ENCODE measurements at regions not wholly inside any gene's neighbourhood (a gene's known extent, or its start where the extent isn't known, plus 50 kb on each side); places are given as distances from the start of the nearest gene placed in this dataset.

- no peak for DNase-seq
- Mint-ChIP-seq H3K9me3 (no peaks in the 10 kb centered on the region), H3K4me1 (no peaks in the 10 kb centered on the region), H3K4me3 (no peak overlapping the region), H3K27me3 (no peaks in the 10 kb centered on the region), H3K36me3 (no peaks in the 10 kb centered on the region), H3K27ac (no peak overlapping the region)
- POLR2A ChIA-PET: no interaction called here
- ATAC-seq (ENCODE audit: low read depth): no peak
Measured at GRCh38 chr5:173704615-173705511, 88.4 kb upstream of the BOD1 start.

DNA sequence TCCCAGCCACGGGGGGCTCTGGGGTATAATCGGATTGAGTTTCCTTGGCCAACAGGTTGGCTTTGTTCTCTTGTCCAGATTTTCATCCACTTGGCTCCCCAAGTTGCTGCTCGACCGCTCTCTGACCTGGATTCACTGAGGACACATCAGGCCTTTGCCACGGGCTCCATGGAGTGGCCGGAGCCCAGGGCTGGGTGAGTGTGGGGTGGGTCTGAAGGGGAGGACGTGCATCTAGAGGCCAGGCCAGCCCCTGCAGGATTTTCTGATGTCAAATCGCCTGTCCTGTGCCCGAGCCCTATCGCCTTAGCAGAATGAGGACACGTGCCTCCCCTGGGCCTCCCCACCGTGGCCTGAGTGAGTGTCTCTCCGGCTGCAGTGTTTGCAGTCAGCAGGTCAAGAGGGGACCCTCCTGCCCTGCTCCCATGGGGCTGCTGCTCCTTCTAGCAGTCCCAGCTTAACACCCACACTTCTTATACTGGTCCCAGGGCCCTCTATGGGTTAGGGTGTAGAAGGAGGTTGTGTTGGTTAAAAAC is 89.1 kb upstream of the BOD1 start:
- Mint-ChIP-seq H3K27me3 (no peaks in the 10 kb centered on the region), H3K27ac (no peak overlapping the region), H3K9me3 (no peaks in the 10 kb centered on the region), H3K4me3 (no peak overlapping the region), H3K36me3 (no peaks in the 10 kb centered on the region), H3K4me1 (no peaks in the 10 kb centered on the region)
- POLR2A ChIA-PET: no interaction called here
- no peak for ATAC-seq (ENCODE audit: low read depth)
- DNase-seq: no peak

DNA sequence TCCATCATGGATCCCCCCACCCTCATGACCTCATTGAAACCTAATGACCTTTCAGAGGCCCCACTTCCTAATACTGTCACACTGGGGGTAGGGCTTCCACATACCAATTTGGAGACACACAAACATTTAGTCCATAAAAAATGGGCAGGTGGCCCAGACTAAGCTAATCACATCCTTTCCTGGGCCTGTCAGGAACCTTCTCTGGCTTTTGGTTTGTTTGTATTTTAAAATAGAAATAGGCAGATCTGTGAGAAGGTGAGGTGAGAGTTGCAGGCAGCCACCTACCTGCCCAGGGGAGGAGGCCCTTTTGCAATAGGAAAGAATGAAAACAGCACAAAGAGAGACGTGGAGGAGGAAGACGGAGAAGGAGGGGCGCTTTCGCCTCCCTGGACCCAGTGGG is 90.2 kb upstream of the BOD1 start:
- Mint-ChIP-seq H3K4me3 (no peak overlapping the region), H3K27ac (no peak overlapping the region), H3K9me3 (no peaks in the 10 kb centered on the region), H3K36me3 (no peaks in the 10 kb centered on the region), H3K4me1 (no peaks in the 10 kb centered on the region), H3K27me3 (no peaks in the 10 kb centered on the region)
- ATAC-seq (ENCODE audit: low read depth): no peak
- POLR2A ChIA-PET: no interaction called here
- no peak for DNase-seq

GRCh38 chr5:173707392-173707791 is 90.9 kb upstream of the BOD1 start:
- no peaks in the 10 kb centered on the region for H3K27me3 Mint-ChIP-seq
- POLR2A ChIA-PET: no interaction called here
- H3K4me1 Mint-ChIP-seq: peaks cover 1% of the 10 kb centered on the region
- no peak overlapping the region for H3K4me3 Mint-ChIP-seq
- H3K27ac Mint-ChIP-seq: no peak overlapping the region
- H3K36me3 Mint-ChIP-seq: no peaks in the 10 kb centered on the region
- no peaks in the 10 kb centered on the region for H3K9me3 Mint-ChIP-seq
- no peak for ATAC-seq (ENCODE audit: low read depth)
- DNase-seq: no peak

GRCh38 chr5:173709145-173709544 is 92.7 kb upstream of the BOD1 start:
- no peaks in the 10 kb centered on the region for H3K27me3 Mint-ChIP-seq
- H3K36me3 Mint-ChIP-seq: no peaks in the 10 kb centered on the region
- POLR2A ChIA-PET: no interaction called here
- no peak overlapping the region for H3K4me3 Mint-ChIP-seq
- H3K9me3 Mint-ChIP-seq: no peaks in the 10 kb centered on the region
- H3K4me1 Mint-ChIP-seq: peaks cover 2% of the 10 kb centered on the region
- H3K27ac Mint-ChIP-seq: no peak overlapping the region
- DNase-seq (no peak), ATAC-seq (ENCODE audit: low read depth) (no peak)

DNA sequence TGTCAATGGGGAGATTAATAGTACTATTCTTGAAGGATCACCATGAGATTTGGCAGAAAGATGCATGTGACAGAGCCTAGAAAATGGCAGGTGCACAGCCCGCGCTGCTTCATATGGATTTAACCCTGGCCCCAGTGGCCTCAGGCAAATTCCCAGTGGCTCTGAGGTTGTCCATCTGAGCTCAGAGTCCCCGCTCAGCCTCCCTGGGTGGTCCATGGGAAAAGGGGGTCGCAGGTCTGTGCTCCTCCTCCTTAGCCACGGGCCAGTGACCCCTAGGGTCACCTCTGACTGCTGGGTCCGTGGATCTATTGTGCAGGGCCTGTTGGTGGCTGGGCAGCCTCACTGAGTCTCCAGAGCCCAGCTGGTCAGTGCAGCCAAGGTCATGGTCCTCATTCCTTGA is 93.3 kb upstream of the BOD1 start:
- POLR2A ChIA-PET: no interaction called here
- no peak for DNase-seq
- no peak overlapping the region for H3K27ac Mint-ChIP-seq
- no peaks in the 10 kb centered on the region for H3K36me3 Mint-ChIP-seq
- no peak overlapping the region for H3K4me3 Mint-ChIP-seq
- H3K4me1 Mint-ChIP-seq: peaks cover 2% of the 10 kb centered on the region
- H3K27me3 Mint-ChIP-seq: no peaks in the 10 kb centered on the region
- no peaks in the 10 kb centered on the region for H3K9me3 Mint-ChIP-seq
- no peak for ATAC-seq (ENCODE audit: low read depth)

DNA sequence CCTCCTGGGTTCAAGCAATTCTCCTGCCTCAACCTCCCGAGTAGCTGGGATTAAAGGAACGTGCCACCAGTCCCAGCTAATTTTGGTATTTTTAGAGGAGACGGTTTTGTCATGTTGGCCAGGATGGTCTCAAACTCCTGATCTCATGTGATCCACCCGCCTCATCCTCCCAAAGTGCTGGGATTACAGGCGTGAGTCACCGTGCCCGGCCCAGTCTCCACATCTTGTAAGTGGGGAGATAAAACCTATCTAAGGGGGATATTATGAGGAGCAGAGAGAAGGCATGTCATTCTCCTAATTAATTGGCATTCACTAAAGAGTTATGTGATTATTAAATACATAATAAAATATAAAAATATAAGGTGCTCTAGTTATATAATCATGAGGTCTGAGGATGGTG is 94.1 kb upstream of the BOD1 start:
- Mint-ChIP-seq H3K36me3 (no peaks in the 10 kb centered on the region), H3K27me3 (no peaks in the 10 kb centered on the region), H3K4me3 (no peak overlapping the region), H3K27ac (no peak overlapping the region), H3K9me3 (no peaks in the 10 kb centered on the region), H3K4me1 (peaks cover 2% of the 10 kb centered on the region)
- no peak for ATAC-seq (ENCODE audit: low read depth)
- POLR2A ChIA-PET: no interaction called here
- no peak for DNase-seq

DNA sequence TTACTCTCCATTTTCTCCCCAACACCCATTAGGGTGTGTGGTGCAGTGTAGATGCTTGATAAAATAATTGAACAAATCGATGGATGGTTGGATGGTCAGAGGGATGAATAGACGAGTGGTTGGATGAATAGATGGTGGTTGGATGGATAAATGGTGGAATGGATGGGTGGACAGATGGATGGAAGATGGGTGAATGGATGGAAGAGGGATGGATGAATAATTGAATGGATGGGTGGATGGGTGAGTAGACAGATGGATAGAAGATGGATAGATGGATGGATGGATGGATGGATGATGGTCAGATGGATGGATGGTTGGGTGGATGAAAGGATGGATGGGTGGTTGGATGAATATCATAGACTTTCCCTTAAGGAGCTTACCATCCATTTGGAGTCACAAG is 95.0 kb upstream of the BOD1 start:
- ATAC-seq (ENCODE audit: low read depth) (no peak), DNase-seq (no peak)
- Mint-ChIP-seq H3K27ac (no peak overlapping the region), H3K4me3 (no peak overlapping the region), H3K27me3 (no peaks in the 10 kb centered on the region), H3K4me1 (peaks cover 2% of the 10 kb centered on the region), H3K36me3 (no peaks in the 10 kb centered on the region), H3K9me3 (no peaks in the 10 kb centered on the region)
- POLR2A ChIA-PET: no interaction called here

- H3K9me3 Mint-ChIP-seq: no peaks in the 10 kb centered on the region
Measured at GRCh38 chr5:173712609-173713175, 96.2 kb upstream of the BOD1 start.

DNA sequence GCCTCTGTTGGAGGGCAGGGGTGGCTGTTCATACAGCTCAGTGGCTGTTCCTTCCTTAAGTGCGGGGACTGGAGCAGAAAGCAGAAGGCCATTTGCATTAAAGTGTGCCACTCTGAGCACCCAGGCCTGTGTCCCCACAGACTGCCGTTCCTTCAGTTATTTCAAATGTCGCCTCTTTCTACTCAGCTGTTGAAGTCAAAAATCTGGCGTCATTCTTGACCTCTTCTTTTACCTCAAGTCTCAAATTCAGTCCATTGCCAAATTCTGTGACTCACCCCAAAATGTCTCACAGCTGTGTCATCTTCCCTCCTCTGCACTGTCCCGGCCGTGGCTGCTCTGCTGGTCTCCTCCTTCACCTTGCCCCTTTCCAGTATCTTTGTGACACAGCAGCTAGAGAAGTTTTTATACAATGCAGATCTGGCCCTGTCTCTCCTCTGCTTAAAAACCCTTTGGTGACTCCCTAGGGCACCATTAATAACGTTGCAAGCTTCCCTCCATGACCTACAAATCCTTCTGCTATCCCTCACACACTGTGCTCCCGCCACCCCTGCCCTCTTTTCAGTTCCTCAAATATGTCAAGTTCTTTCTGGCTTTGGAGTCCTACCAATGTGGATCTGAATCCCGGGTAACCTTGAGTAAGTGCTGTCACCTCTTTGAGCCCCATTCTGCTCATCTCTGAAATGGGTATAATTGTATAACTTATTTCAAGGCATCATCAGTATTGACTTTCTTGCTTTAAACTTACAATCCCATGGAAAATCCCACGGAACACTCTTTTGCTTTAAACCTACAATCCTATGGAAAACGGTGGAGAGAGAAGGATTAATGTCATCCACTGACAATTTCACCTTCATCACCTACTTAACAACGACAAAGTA is 98.3 kb upstream of the BOD1 start:
- no peak for DNase-seq
- peaks cover 2% of the 10 kb centered on the region for H3K4me1 Mint-ChIP-seq
- H3K36me3 Mint-ChIP-seq: no peaks in the 10 kb centered on the region
- H3K4me3 Mint-ChIP-seq: no peak overlapping the region
- no peaks in the 10 kb centered on the region for H3K9me3 Mint-ChIP-seq
- no peaks in the 10 kb centered on the region for H3K27me3 Mint-ChIP-seq
- no peak for ATAC-seq (ENCODE audit: low read depth)
- POLR2A ChIA-PET: no interaction called here
- H3K27ac Mint-ChIP-seq: no peak overlapping the region

More at GRCh38 chr5:173712609-173713175, 96.2 kb upstream of the BOD1 start:
- DNase-seq (no peak), ATAC-seq (ENCODE audit: low read depth) (no peak)
- Mint-ChIP-seq H3K27me3 (no peaks in the 10 kb centered on the region), H3K27ac (no peak overlapping the region), H3K4me3 (no peak overlapping the region), H3K4me1 (peaks cover 2% of the 10 kb centered on the region), H3K36me3 (no peaks in the 10 kb centered on the region)
- POLR2A ChIA-PET: no interaction called here

- Mint-ChIP-seq H3K4me3 (no peak overlapping the region), H3K27ac (no peak overlapping the region), H3K4me1 (peaks cover 2% of the 10 kb centered on the region), H3K27me3 (no peaks in the 10 kb centered on the region), H3K36me3 (no peaks in the 10 kb centered on the region), H3K9me3 (no peaks in the 10 kb centered on the region)
- POLR2A ChIA-PET: no interaction called here
- ATAC-seq (ENCODE audit: low read depth) (no peak), DNase-seq (no peak)
Measured at GRCh38 chr5:173715607-173716006, 99.2 kb upstream of the BOD1 start.

GRCh38 chr5:173716058-173716682 is 99.7 kb upstream of the BOD1 start:
- ATAC-seq (ENCODE audit: low read depth) (no peak), DNase-seq (no peak)
- no peak overlapping the region for H3K4me3 Mint-ChIP-seq
- no peak overlapping the region for H3K27ac Mint-ChIP-seq
- peaks cover 2% of the 10 kb centered on the region for H3K4me1 Mint-ChIP-seq
- H3K27me3 Mint-ChIP-seq: no peaks in the 10 kb centered on the region
- H3K9me3 Mint-ChIP-seq: no peaks in the 10 kb centered on the region
- H3K36me3 Mint-ChIP-seq: no peaks in the 10 kb centered on the region
- POLR2A ChIA-PET: no interaction called here

DNA sequence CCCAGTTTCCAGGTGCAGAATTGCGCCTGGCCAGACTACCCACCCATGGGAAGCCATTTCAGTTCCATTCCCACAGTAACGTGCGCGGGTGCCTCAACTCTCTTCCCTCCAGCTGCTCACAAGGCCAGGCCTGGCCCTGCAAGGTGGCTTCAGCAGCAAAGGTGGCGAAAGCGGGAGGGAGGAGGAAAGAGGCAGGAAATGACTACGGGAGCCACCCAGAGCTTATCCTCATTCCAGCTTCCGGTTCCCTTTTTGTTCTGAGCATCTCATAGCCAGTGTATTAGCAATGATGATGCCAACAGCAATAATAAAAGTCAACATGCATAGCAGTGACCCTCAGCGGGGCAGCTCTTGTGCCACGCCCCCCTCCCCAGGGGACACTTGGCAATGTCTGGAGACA is 101.5 kb upstream of the BOD1 start:
- no peaks in the 10 kb centered on the region for H3K36me3 Mint-ChIP-seq
- POLR2A ChIA-PET: no interaction called here
- no peaks in the 10 kb centered on the region for H3K9me3 Mint-ChIP-seq
- H3K27ac Mint-ChIP-seq: no peak overlapping the region
- no peak for DNase-seq
- no peaks in the 10 kb centered on the region for H3K27me3 Mint-ChIP-seq
- H3K4me1 Mint-ChIP-seq: no peaks in the 10 kb centered on the region
- H3K4me3 Mint-ChIP-seq: no peak overlapping the region
- no peak for ATAC-seq (ENCODE audit: low read depth)
